EH (cell line): ENCODE measurements at regions not wholly inside any gene's neighbourhood (a gene's known extent, or its start where the extent isn't known, plus 50 kb on each side); places are given as distances from the start of the nearest gene placed in this dataset.

Experiments used
- DNase-seq: peaks from one replicate; pipeline ENCODE4 v3.0.0-alpha.2; 2015; ENCODE audit warnings: low read depth

- DNase-seq: no peak
These were observed 497.7 kb upstream of the THBS1 start for GRCh38 chr15:39083213-39083612.

- peak; percentile 87 for DNase-seq
These were observed 496.0 kb upstream of the THBS1 start for GRCh38 chr15:39084674-39085530.

GRCh38 chr15:39086641-39087040 lies 494.2 kb upstream of the THBS1 start:
- DNase-seq: no peak

- DNase-seq: no peak
These were observed 492.7 kb upstream of the THBS1 start for GRCh38 chr15:39088156-39088555.

GRCh38 chr15:39092354-39092753 lies 488.5 kb upstream of the THBS1 start:
- no peak for DNase-seq

- DNase-seq: no peak
These were observed 488.1 kb upstream of the THBS1 start for GRCh38 chr15:39092761-39093160.

GRCh38 chr15:39094116-39094515 lies 486.8 kb upstream of the THBS1 start:
- DNase-seq: peak; percentile 56

GRCh38 chr15:39095218-39095879 lies 485.5 kb upstream of the THBS1 start:
- DNase-seq: no peak

- DNase-seq: no peak
These were observed 484.2 kb upstream of the THBS1 start for GRCh38 chr15:39096608-39097205.

GRCh38 chr15:39099524-39099923 lies 481.4 kb upstream of the THBS1 start:
- peak; percentile 43 for DNase-seq

GRCh38 chr15:39100106-39100660 lies 480.7 kb upstream of the THBS1 start:
- DNase-seq: peak; percentile 54

- peak; percentile 92 for DNase-seq
These were observed 478.4 kb upstream of the THBS1 start for GRCh38 chr15:39102431-39102830.

- DNase-seq: no peak
These were observed 473.9 kb upstream of the THBS1 start for GRCh38 chr15:39106950-39107349.

- no peak for DNase-seq
These were observed 472.9 kb upstream of the THBS1 start for GRCh38 chr15:39108021-39108420.

GRCh38 chr15:39110336-39110735 lies 470.5 kb upstream of the THBS1 start:
- peak; percentile 87 for DNase-seq

- peak; percentile 46 for DNase-seq
These were observed 470.1 kb upstream of the THBS1 start for GRCh38 chr15:39110746-39111145.

GRCh38 chr15:39113741-39114140 lies 467.1 kb upstream of the THBS1 start:
- DNase-seq: peak; percentile 49

GRCh38 chr15:39114690-39115378 lies 466.0 kb upstream of the THBS1 start:
- no peak for DNase-seq

- peak; percentile 91 for DNase-seq
These were observed 465.4 kb upstream of the THBS1 start for GRCh38 chr15:39115379-39116057.

GRCh38 chr15:39118510-39118909 lies 462.4 kb upstream of the THBS1 start:
- peak; percentile 94 for DNase-seq

GRCh38 chr15:39124155-39124552 lies 456.7 kb upstream of the THBS1 start:
- DNase-seq: peak; percentile 75
